ENCODE measurements at regions not wholly inside any gene's neighbourhood (a gene's known extent, or its start where the extent isn't known, plus 50 kb on each side); places are given as distances from the start of the nearest gene placed in this dataset.

- H3K4me3 ChIP-seq (ENCODE audit: low read depth, low read length): no peak overlapping the region
- DNase-seq (ENCODE audit: low read depth): no peak
- TF ChIP-seq, protein P1, sequence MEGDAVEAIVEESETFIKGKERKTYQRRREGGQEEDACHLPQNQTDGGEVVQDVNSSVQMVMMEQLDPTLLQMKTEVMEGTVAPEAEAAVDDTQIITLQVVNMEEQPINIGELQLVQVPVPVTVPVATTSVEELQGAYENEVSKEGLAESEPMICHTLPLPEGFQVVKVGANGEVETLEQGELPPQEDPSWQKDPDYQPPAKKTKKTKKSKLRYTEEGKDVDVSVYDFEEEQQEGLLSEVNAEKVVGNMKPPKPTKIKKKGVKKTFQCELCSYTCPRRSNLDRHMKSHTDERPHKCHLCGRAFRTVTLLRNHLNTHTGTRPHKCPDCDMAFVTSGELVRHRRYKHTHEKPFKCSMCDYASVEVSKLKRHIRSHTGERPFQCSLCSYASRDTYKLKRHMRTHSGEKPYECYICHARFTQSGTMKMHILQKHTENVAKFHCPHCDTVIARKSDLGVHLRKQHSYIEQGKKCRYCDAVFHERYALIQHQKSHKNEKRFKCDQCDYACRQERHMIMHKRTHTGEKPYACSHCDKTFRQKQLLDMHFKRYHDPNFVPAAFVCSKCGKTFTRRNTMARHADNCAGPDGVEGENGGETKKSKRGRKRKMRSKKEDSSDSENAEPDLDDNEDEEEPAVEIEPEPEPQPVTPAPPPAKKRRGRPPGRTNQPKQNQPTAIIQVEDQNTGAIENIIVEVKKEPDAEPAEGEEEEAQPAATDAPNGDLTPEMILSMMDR (conservative IDR thresholded peaks at IDR 0.05; ENCODE audit: low read depth, low read length): no peak
Measured at GRCh38 chr5:145589063-145589462, 246.1 kb downstream of the PRELID2 start.

DNA sequence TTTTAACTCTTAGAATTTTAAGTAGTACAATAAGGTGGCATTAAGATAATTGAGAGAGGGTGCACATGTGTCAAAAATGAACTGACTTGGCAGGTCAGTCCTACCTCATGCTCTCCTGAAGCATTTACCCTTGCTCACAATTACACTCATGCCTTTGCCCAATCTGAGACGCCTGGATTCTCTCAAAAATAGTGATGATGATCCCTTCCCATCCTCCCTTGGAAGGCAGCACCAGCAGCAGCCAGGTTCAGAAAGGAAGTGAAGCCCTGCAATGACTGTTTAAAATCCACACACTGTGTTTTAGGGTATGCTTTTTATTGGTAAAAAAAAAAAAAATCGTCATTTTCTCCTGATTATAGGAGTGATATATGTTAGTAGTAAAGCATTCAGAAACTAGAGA, 246.6 kb downstream of the PRELID2 start:
- H3K4me3 ChIP-seq (ENCODE audit: low read depth, low read length): no peak overlapping the region
- no peak for DNase-seq (ENCODE audit: low read depth)
- TF ChIP-seq, protein P1 (conservative IDR thresholded peaks at IDR 0.05; ENCODE audit: low read depth, low read length): no peak

DNA sequence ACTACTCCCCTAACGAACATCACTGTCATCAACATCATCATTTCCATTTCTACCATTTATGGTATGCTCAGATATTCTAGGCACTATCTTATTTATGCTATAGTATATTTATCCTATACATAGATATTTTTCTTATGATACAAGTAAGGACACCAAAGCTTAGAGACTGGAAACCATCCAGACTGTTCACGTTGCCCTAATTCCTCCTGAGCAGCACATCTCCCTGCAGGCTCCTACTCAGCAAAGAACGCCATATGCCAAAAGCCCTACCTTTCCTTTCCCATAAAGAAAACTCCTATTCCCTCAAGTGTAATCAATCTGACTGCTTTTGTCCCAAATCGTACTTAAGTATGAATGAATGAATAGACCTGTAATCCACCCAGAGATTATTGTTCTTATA, 247.0 kb downstream of the PRELID2 start:
- TF ChIP-seq, protein P1 (conservative IDR thresholded peaks at IDR 0.05; ENCODE audit: low read depth, low read length): no peak
- DNase-seq (ENCODE audit: low read depth): peak; percentile 26
- no peak overlapping the region for H3K4me3 ChIP-seq (ENCODE audit: low read depth, low read length)

DNA sequence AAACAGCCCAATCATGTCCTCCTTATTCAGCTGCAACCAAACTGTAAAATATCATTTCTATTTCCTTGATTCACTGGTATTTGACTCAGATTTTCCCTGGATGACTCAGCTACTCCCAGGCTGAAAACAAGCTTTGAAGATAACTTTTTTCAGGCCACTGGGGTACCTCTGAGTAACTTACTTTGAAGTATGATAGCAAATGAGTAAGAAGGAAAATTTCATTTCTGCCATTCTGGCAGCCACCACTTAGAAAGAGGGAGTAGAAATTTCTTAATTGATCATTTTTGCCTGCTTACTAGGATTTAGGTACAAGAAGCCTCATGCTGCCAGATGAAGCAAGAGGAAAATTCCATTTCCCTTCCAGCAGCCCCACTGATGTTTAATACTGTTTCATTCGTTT, 247.4 kb downstream of the PRELID2 start:
- TF ChIP-seq, protein P1 (conservative IDR thresholded peaks at IDR 0.05; ENCODE audit: low read depth, low read length): no peak
- no peak overlapping the region for H3K4me3 ChIP-seq (ENCODE audit: low read depth, low read length)
- peak; percentile 91 for DNase-seq (ENCODE audit: low read depth)

DNA sequence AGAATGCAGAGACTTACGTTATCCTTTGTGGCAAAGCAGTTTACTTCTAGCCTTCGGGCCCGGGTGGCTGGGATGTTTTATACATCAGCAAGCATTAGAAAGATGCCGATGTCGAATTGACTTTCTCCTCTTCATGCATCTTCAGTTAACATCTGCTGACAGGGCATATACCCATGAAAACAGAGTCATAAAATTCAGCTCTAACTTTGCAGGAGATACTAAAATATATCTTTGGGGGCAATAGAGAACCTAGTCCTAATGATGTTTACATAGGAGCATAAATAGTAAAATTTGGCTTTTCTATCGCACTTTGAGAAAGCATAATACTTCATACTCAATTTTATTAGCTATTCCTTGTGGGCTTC, 247.9 kb downstream of the PRELID2 start:
- H3K4me3 ChIP-seq (ENCODE audit: low read depth, low read length): no peak overlapping the region
- TF ChIP-seq, protein P1 (conservative IDR thresholded peaks at IDR 0.05; ENCODE audit: low read depth, low read length): no peak
- DNase-seq (ENCODE audit: low read depth): no peak

GRCh38 chr5:145586661-145587307, 248.4 kb downstream of the PRELID2 start:
- H3K4me3 ChIP-seq (ENCODE audit: low read depth, low read length): no peak overlapping the region
- DNase-seq (ENCODE audit: low read depth): no peak
- TF ChIP-seq, protein P1 (conservative IDR thresholded peaks at IDR 0.05; ENCODE audit: low read depth, low read length): no peak

GRCh38 chr5:145585443-145586148, 249.5 kb downstream of the PRELID2 start:
- no peak for DNase-seq (ENCODE audit: low read depth)
- no peak overlapping the region for H3K4me3 ChIP-seq (ENCODE audit: low read depth, low read length)
- TF ChIP-seq, protein P1 (conservative IDR thresholded peaks at IDR 0.05; ENCODE audit: low read depth, low read length): no peak

All from choroid plexus epithelial cell (primary cell).